ENCODE measurements at regions not wholly inside any gene's neighbourhood (a gene's known extent, or its start where the extent isn't known, plus 50 kb on each side); places are given as distances from the start of the nearest gene placed in this dataset.

DNA sequence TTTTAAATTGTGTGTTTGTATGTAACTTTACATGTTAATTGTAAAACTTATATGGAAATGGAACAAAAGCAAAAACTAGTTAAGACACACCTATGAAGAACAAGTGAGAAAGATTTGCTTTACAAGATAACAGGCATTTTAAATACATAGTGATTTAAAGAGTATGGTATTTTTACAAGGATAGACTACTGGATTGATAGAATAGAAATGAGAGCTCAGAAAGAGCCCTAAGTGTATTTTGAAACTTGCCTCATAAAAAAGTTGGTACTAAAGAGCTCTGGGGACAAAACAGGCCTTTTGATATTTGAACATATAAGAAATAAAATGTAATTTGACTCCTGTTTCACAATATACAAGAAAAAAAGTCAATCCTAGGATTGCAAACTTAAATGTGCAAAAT is 928.4 kb downstream of the REEP3 start:
- TF ChIP-seq, protein P1, sequence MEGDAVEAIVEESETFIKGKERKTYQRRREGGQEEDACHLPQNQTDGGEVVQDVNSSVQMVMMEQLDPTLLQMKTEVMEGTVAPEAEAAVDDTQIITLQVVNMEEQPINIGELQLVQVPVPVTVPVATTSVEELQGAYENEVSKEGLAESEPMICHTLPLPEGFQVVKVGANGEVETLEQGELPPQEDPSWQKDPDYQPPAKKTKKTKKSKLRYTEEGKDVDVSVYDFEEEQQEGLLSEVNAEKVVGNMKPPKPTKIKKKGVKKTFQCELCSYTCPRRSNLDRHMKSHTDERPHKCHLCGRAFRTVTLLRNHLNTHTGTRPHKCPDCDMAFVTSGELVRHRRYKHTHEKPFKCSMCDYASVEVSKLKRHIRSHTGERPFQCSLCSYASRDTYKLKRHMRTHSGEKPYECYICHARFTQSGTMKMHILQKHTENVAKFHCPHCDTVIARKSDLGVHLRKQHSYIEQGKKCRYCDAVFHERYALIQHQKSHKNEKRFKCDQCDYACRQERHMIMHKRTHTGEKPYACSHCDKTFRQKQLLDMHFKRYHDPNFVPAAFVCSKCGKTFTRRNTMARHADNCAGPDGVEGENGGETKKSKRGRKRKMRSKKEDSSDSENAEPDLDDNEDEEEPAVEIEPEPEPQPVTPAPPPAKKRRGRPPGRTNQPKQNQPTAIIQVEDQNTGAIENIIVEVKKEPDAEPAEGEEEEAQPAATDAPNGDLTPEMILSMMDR (IDR thresholded peaks at IDR 0.05): no peak
- Mint-ChIP-seq H3K36me3 (ENCODE audit: low read depth) (no peaks in the 10 kb centered on the region), H3K9me3 (ENCODE audit: low read depth) (no peaks in the 10 kb centered on the region), H3K4me1 (ENCODE audit: low read depth) (no peaks in the 10 kb centered on the region), H3K27me3 (ENCODE audit: low read depth) (no peaks in the 10 kb centered on the region), H3K27ac (ENCODE audit: unreplicated experiment) (no peak overlapping the region), H3K4me3 (ENCODE audit: unreplicated experiment) (no peak overlapping the region)
- no peak for DNase-seq (ENCODE audit: low spot score)

DNA sequence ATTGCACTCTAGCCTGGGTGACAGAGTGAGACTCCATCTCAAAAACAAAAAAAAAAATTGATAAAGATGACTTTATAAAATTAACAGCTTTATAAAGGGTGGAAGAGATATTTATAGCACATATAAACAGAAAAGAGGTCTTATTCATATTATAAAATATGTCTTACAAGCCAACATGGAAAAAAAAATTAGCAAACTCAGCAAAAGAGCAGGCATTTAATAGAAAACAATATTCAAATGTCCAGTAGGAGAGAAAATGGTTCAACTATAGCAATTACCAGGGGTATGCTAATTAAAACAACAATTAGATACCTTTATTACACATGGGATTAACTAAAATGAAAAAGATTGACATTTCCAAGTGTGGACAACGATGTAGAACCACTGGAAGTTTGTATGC is 929.1 kb downstream of the REEP3 start:
- no peaks in the 10 kb centered on the region for H3K9me3 Mint-ChIP-seq (ENCODE audit: low read depth)
- H3K4me3 Mint-ChIP-seq (ENCODE audit: unreplicated experiment): no peak overlapping the region
- TF ChIP-seq, protein P1 (IDR thresholded peaks at IDR 0.05): no peak
- H3K27me3 Mint-ChIP-seq (ENCODE audit: low read depth): no peaks in the 10 kb centered on the region
- no peaks in the 10 kb centered on the region for H3K4me1 Mint-ChIP-seq (ENCODE audit: low read depth)
- no peak for DNase-seq (ENCODE audit: low spot score)
- no peaks in the 10 kb centered on the region for H3K36me3 Mint-ChIP-seq (ENCODE audit: low read depth)
- H3K27ac Mint-ChIP-seq (ENCODE audit: unreplicated experiment): no peak overlapping the region

DNA sequence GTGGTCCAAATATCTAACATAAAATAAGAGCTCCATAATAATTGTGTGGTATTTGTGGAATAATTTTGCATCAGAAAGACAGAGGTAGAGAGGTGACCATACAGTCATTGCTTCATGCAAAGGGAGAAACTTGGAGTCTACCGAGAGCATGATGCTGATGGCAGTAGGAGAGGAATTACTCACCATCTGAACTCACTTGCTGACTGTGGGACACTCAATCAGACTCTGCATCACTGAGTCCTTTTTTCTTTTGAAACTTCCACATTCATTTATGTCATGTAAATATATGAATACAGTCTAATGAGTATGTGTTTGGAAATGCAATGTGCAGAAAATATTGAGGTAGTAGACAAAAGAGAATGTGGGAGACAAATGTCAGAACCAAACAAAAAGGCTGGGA is 933.8 kb downstream of the REEP3 start:
- no peak overlapping the region for H3K27ac Mint-ChIP-seq (ENCODE audit: unreplicated experiment)
- no peaks in the 10 kb centered on the region for H3K36me3 Mint-ChIP-seq (ENCODE audit: low read depth)
- no peaks in the 10 kb centered on the region for H3K4me1 Mint-ChIP-seq (ENCODE audit: low read depth)
- DNase-seq (ENCODE audit: low spot score): no peak
- H3K9me3 Mint-ChIP-seq (ENCODE audit: low read depth): no peaks in the 10 kb centered on the region
- no peak overlapping the region for H3K4me3 Mint-ChIP-seq (ENCODE audit: unreplicated experiment)
- TF ChIP-seq, protein P1 (IDR thresholded peaks at IDR 0.05): no peak
- no peaks in the 10 kb centered on the region for H3K27me3 Mint-ChIP-seq (ENCODE audit: low read depth)

DNA sequence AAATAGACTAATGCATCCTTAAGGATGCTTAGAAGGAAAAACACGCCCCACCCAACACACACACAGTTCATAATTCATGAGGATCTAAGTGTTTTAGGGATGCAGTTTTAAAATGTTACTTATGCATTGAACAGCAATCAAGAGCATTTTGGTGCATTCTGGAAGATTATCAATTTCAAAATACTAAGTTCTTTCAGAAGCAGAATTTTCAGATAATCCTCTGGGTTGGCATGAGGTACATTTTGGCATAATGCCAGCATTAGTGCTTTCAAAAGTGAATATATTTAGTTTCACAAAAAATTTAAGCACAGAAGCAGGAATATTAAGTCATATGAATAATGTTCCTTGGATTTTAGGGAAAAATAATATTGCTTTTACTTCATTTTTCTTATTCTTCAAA is 937.1 kb downstream of the REEP3 start:
- no peak for DNase-seq (ENCODE audit: low spot score)
- TF ChIP-seq, protein P1 (IDR thresholded peaks at IDR 0.05): no peak
- Mint-ChIP-seq H3K4me3 (ENCODE audit: unreplicated experiment) (no peak overlapping the region), H3K27ac (ENCODE audit: unreplicated experiment) (no peak overlapping the region), H3K9me3 (ENCODE audit: low read depth) (peaks cover under 1% of the 10 kb centered on the region), H3K36me3 (ENCODE audit: low read depth) (no peaks in the 10 kb centered on the region), H3K27me3 (ENCODE audit: low read depth) (peaks cover 7% of the 10 kb centered on the region), H3K4me1 (ENCODE audit: low read depth) (no peaks in the 10 kb centered on the region)

DNA sequence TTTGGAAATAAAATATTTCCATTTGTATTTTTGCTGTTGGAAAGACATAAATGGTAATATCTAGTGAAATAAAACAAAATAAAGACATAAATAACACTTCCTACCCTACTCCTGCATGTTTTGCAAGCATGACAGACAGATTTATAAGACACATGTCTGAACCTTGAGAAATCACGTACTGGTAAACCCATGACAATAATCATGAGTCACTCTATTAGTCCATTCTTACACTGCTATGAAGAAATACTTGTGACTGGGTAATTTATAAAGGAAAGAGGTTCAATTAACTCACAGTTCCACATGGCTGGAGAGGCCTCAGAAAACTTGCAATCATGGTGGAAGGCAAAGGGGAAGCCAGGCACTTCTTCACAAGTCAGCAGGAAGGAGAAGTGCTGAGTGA is 942.2 kb downstream of the REEP3 start:
- Mint-ChIP-seq H3K27me3 (ENCODE audit: low read depth) (peaks cover 7% of the 10 kb centered on the region), H3K4me1 (ENCODE audit: low read depth) (no peaks in the 10 kb centered on the region), H3K36me3 (ENCODE audit: low read depth) (peaks cover 2% of the 10 kb centered on the region), H3K27ac (ENCODE audit: unreplicated experiment) (no peak overlapping the region), H3K4me3 (ENCODE audit: unreplicated experiment) (no peak overlapping the region), H3K9me3 (ENCODE audit: low read depth) (peaks cover 6% of the 10 kb centered on the region)
- TF ChIP-seq, protein P1 (IDR thresholded peaks at IDR 0.05): no peak
- DNase-seq (ENCODE audit: low spot score): no peak
